HG03025 (cell line): ENCODE measurements at regions not wholly inside any gene's neighbourhood (a gene's known extent, or its start where the extent isn't known, plus 50 kb on each side); places are given as distances from the start of the nearest gene placed in this dataset.
A peak's percentile ranks its signal among the peaks of the same experiment; 100 is the strongest.

Experiments
- ATAC-seq: cut with Tn5 transposase; IDR thresholded peaks from one replicate; pipeline ENCODE4 v1.9.1; 2021; ENCODE audit warnings: mild to moderate bottlenecking, moderate library complexity; ENCODE audit not compliant: unreplicated experiment, low FRiP score

DNA sequence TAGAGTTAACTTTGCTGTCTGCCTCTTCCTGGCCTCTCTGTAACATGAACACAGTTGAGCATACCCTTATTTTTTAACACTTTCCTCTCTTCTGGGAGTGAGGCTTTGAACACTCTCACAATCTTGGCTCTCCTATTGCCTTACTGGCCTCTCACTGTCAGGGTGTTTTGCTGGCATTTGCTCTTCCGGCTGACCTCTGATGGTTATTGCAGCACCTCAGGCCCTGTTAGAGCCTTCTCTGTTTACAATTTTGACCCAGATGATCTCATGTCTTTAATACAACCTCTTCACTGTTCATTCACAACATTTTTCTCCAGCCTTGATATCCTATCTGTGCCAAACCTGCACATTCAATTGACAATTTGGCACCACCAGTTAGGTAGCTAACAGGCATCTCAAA lies 357.8 kb upstream of the USP15 start:
- no peak for ATAC-seq

GRCh38 chr12:61911113-61911512 lies 349.1 kb upstream of the USP15 start:
- no peak for ATAC-seq

- ATAC-seq: no peak
Observed at GRCh38 chr12:61915420-61915819, 344.8 kb upstream of the USP15 start.

- ATAC-seq: no peak
Observed at GRCh38 chr12:61916831-61917230, 343.4 kb upstream of the USP15 start.

DNA sequence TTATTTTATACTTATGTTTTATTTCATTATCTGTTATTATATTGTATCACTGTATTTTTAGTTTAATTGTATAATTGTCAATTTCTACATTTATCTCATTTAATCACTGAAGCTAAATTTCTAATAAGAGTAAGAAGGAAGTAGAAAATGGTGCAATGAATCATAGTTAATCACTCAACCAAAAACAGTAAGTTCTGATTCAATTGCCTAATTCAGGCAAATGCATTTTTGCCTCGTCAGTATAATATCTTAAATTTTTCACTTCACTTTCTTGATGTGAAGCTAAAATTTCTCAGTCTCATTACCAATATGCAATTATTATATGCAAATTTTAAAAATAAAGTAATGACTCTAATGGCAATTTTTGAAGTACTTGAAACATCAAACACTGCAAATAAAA lies 340.5 kb upstream of the USP15 start:
- no peak for ATAC-seq

- no peak for ATAC-seq
Observed at GRCh38 chr12:61920230-61920629, 340.0 kb upstream of the USP15 start.

DNA sequence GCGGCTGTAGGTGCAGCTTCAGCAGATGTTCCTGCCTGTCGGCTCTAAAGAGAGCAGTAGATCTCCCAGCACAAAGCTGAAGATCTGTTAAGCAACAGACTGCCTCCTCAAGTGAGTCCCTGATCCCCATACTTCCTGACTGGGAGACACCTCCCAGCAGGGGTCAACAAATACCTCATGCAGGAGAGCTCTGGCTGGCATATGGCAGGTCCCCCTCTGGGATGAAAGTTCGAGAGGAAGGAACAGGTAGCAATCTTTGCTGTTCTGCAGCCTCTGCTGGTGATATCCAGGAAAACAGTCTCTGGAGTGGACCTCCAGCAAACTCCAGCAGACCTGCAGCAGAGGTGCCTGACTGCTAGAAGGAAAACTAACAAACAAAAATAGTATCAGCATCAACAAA lies 337.1 kb upstream of the USP15 start:
- ATAC-seq: no peak

DNA sequence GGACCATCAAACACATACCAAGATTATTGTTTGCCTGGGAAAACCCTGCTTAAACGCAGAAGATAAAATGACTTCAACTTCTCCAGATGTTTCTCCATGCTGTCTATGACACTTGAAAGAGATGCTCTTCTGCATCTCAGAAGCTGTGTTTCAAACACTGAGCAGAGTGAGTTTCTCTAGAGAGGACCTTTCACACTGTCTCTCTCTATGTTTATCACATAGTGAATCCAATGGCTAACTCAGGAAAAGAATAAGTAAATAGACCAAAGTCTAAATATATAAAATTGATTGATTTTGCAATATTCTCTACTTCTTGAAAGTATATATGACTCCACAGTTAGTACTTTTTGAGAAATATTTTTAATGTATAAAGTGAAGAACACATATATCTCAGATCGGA lies 325.6 kb upstream of the USP15 start:
- ATAC-seq: no peak

- no peak for ATAC-seq
Observed at GRCh38 chr12:61939977-61940376, 320.2 kb upstream of the USP15 start.

DNA sequence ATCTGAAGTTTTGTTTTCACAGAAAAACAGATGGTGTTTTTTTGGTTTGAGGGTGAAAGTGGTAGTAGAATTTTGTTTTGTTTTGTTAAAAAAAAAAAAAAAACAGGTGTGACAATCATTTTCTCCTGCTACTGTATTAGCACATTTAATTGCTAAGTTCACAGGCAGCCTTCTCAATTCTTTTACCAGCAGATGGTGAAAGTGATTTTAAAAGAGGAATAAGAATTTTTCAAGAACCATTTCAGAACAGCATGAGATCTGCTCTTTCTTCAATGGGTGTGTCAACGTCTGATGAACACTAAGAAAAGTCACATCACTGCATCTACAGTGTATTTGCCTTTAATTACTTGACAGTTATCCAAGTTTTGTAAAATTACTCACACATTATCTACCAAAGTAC lies 303.7 kb upstream of the USP15 start:
- no peak for ATAC-seq

GRCh38 chr12:61974461-61974860 lies 285.7 kb upstream of the USP15 start:
- ATAC-seq: no peak

GRCh38 chr12:61985830-61986229 lies 274.4 kb upstream of the USP15 start:
- ATAC-seq: no peak

DNA sequence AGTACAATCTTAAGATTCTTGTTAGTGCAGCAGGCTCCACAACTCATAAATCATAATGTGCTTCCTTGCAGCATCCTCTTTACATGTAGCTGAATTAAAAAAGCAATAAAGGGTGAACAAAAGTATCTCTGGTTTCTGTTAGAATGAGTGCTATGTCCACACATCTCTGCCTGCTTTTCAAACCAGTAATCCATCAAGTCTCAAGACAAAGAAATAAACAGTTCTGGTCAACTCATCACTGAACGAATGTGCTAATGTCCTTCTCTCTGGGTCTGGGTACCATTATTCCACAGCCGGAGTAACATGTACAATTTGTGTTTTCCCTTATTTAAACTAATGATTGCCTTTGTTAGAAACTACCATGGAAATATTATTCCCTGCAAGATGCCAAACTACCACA lies 273.0 kb upstream of the USP15 start:
- ATAC-seq: no peak

DNA sequence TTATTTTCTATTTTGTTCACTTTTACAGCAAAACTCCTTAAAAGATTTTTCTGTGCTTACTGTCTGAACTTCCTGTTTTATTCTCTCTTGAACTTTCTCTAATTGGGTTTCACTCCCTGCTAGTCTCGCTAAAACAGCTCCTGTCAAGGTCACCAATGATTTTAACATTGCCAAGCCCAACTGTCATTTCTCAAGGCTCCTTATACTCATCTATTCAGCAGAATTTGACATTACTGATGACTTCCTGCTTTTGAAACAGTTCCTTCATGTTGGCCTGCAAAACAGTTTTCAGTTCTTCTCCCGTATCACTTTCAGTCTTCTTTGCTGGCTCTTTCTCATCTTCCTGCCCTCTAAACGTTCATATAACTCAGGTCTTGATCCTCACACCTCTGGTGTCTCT lies 268.5 kb upstream of the USP15 start:
- no peak for ATAC-seq

DNA sequence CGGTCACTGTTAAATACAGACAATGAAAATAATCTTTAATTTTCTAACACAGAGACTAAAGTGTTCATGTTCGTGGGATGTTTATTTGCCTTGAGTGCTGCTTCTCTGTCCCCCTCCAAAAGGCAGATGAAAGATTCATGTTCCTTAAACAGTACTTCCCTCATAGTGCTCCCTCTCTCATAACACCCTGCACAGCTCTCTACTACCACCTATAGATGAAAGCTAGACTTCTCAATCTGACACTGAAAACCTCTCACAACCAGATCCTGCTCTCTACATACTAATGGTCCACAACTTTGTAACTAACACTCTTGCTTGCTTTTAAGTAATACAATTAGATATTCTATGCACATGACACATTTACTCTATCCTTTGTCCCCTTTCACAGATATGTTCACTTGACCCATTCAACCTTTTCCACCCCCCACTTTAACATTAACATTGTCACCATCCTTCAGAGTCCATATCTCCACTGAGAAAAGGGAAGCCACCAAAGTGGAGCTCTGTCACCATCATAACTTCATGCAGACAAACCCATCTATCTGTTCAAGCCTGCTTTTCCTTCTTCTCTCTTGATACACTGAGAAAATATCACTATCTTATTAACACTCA lies 266.4 kb upstream of the USP15 start:
- ATAC-seq: peak; percentile 71

DNA sequence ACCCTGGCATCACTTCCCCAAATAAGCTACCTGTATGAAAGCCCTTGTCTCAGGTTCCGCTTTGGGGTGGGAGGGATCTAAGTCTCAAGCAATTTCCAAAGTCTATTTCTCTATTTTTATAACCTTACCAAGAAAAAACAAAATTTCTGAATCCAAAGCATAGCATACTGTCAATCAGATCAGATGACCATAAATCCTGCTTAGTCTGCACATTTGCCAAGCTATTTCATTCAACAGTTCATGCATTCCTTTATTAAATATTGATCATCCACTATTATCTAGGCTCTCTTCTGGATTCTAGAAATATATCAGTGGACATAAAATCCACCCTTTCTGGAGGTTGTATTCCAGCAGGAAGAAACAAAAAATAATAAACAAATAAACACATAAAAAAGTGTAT lies 263.5 kb upstream of the USP15 start:
- ATAC-seq: no peak

- no peak for ATAC-seq
Observed at GRCh38 chr12:61998791-61999190, 261.4 kb upstream of the USP15 start.

DNA sequence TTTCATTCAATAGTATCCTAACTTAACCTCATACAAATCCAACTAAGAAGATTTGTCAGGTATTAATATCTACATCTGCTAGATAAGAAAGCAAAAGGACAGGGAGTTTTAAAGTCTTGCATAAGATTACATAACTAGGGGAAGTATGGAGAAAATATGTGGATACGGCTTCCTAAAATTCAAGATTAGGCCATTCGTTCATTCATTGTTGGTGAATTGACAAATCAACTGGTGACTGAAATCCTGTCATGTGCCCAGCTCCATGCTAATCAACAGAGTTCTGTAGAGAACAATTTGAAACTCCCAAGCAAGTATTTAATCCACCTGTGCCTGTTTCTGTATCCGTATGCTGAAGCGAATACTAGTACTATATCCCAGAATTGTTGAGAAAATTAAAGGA lies 260.9 kb upstream of the USP15 start:
- no peak for ATAC-seq

DNA sequence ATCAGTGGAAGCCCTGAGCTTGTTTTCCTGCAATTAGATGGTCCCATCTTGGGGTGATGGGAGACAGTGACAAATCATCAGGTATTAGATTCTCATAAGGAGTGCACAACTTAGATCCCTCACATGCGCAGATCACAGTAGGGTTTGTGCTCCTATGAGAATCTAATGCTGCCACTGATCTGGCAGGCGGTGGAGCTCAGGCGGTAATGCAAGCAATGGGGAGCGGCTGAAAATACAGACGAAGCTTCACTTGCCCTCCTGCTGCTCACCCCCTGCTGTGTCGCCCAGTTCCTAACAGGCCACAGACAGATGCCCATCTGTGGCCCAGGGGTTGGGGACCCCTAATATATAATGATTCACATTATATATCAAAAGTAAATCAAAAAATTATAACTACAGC lies 258.8 kb upstream of the USP15 start:
- no peak for ATAC-seq

DNA sequence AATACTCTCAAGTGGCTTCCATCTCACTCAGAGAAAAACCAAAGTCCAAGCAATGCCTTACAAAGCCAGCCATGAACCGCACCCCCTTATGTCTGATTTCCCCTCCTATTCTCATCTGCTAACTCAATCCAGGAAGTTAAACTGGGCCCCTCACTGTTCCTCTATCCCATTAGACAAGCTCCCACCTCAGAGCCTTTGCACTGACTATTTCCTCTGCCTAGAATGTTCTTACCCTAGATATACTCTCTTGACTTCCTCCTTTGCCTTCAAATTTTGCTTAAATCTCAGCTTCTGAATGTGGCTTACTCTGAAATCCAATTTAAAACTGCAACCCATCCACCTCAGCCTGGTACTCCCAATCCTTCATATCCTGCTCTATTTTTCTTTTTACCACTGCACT lies 257.0 kb upstream of the USP15 start:
- no peak for ATAC-seq

GRCh38 chr12:62003701-62004100 lies 256.5 kb upstream of the USP15 start:
- ATAC-seq: no peak

DNA sequence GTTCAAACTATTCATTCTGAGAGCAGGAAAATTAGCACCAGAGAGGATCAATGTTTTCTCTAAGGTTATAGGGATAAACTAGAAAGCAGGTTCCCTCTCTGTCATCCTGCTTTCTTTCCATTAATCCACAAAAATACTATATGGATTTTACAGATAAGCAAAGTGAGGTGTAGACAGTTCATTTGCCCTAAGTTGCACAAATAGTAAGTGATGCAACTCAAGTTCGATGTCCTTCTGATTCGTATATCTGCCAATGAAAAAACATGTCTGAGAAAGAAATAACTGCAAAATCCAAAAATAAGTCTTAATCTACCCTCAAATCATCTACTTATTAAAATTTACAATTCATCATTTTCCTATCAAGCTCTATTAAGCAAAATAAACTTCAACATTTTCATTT lies 254.6 kb upstream of the USP15 start:
- no peak for ATAC-seq

DNA sequence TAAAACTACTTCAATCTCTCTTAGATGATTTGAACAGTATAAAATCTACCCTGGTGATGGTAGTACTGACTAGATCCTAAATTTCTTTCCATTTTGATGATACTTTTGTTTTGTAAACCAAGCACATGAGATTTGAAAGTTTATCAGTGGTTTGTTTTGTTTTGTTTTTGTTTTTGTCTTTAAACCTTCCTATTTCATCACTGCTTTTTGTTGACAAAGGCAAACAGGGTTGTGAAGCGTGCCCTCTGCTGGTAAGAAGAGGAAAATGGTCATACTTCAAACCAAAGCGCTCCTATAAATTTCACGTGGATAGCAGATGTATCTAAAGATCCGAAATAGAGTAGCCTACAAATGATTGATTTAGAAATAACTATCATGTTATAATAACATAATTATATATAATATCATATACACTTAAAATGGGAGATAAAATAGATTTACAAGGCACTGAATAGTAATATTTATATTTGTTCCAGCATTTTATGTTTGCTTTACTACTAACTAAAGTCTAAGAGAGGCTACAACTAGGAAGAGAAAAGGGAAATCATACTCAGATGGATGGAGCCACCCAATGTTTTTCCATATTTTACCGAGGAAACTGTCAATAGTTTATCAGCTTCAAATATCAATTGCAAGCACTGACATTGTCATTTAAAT lies 254.0 kb upstream of the USP15 start:
- peak; percentile 64 for ATAC-seq
